HepG2 (cell line): ENCODE measurements at regions not wholly inside any gene's neighbourhood (a gene's known extent, or its start where the extent isn't known, plus 50 kb on each side); places are given as distances from the start of the nearest gene placed in this dataset.

ENCODE experiments used
- ATAC-seq: fragments of 200-7000 bp; cut with Tn5 transposase; 3 replicates; pipeline ENCODE4 v1.9.1; 2020; ENCODE audit warnings: mild to moderate bottlenecking, moderate library complexity
- BruUV-seq: library from RNA; stranded (reverse); fragments of 400-500 nt; replicated peaks from 2 replicates; lab custom pipeline; 2021; lab: Mats Ljungman, UMichigan
- CTCF ChIA-PET: fragments of 300-600 bp; formaldehyde crosslinking; extraction: SDS; loops from one replicate; lab custom pipeline; 2021; ENCODE audit warnings: low total read pairs, inconsistent platforms, low intra/inter-chr PET ratio; lab: Yijun Ruan, JAX
- POLR2A ChIA-PET: fragments of 350-600 bp; sonication (Branson Sonifier 250); formaldehyde crosslinking; loops from one replicate; lab custom pipeline; 2020; ENCODE audit warnings: antibody characterized with exemption, inconsistent platforms; lab: Yijun Ruan, JAX
- DNase-seq: peaks from one replicate; pipeline ENCODE4 v3.0.0-alpha.2; 2015; ENCODE audit warnings: low spot score
- FAIRE-seq: peaks from 3 replicates; lab custom pipeline; 2011; peaks lifted over from hg19 to GRCh38; lab: Jason Lieb, UNC
- H2AFZ ChIP-seq: one replicate; pipeline ENCODE4 v1.6.1; 2011; ENCODE audit warnings: low read length, inconsistent platforms
- H3K27ac ChIP-seq: fragments of 300-600 bp; 3 replicates; pipeline ENCODE4 v1.8.0; 2011; ENCODE audit warnings: mixed run types, mild to moderate bottlenecking, mixed read lengths, low read length, inconsistent platforms; ENCODE audit not compliant: insufficient read depth; ENCODE audit errors: extremely low read length
- H3K27me3 ChIP-seq, 2 experiments: fragments of 200-600 bp in 1 of 2; 2 replicates in 1 of 2; 3 replicates in 1 of 2; pipeline versions ENCODE4 v1.6.0 to v1.8.0; 2011; ENCODE audit warnings: low read length in 2 of 2, mild to moderate bottlenecking in 2 of 2, moderate library complexity in 2 of 2, inconsistent platforms in 1 of 2; ENCODE audit not compliant: insufficient read depth in 2 of 2, control insufficient read depth in 1 of 2
- H3K36me3 ChIP-seq, 2 experiments: fragments of 200-600 bp in 1 of 2; replicated peaks in 1 of 2; 2 replicates in 1 of 2; 3 replicates in 1 of 2; pipeline versions ENCODE4 v1.5.1 to v1.8.0; 2011; ENCODE audit warnings: low read length in 2 of 2, inconsistent platforms in 1 of 2; ENCODE audit not compliant: insufficient read depth in 2 of 2, control insufficient read depth in 1 of 2
- H3K4me1 ChIP-seq: 2 replicates; pipeline ENCODE4 v1.5.1; 2012; ENCODE audit warnings: low read length, inconsistent platforms; ENCODE audit not compliant: insufficient read depth
- H3K4me2 ChIP-seq: 2 replicates; pipeline ENCODE4 v1.6.0; 2011; ENCODE audit warnings: low read depth, low read length, inconsistent platforms
- H3K4me3 ChIP-seq, 3 experiments: fragments of 200-600 bp in 1 of 3; sonication (generic), shearing (Covaris generic) in 1 of 3; replicated peaks in 1 of 3; 2 replicates each; pipeline ENCODE4 v1.5.1; 2011 to 2016; ENCODE audit warnings: low read length in 3 of 3, inconsistent platforms in 2 of 3, low read depth in 2 of 3, mild to moderate bottlenecking in 2 of 3, control low read depth in 1 of 3, mixed read lengths in 1 of 3; ENCODE audit not compliant: insufficient read depth in 1 of 3
- H3K79me2 ChIP-seq: one replicate; pipeline ENCODE4 v1.6.1; 2011; ENCODE audit warnings: low read length, inconsistent platforms; ENCODE audit not compliant: insufficient read depth
- H3K9ac ChIP-seq: 2 replicates; pipeline ENCODE4 v1.6.0; 2011; ENCODE audit warnings: mild to moderate bottlenecking, low read depth, low read length, inconsistent platforms; ENCODE audit not compliant: insufficient read depth
- H3K9me3 ChIP-seq: 2 replicates; pipeline ENCODE4 v1.5.1; 2012; ENCODE audit warnings: mild to moderate bottlenecking, low read length
- H4K20me1 ChIP-seq: 2 replicates; pipeline ENCODE4 v1.6.0; 2011; ENCODE audit warnings: inconsistent platforms, mild to moderate bottlenecking, low read length, moderate library complexity; ENCODE audit not compliant: insufficient read depth
- ARNTL ChIP-seq: sonication (generic); formaldehyde crosslinking; IDR thresholded peaks from 2 replicates; pipeline ENCODE4 v1.4.0; 2020; ENCODE audit warnings: mild to moderate bottlenecking, missing genetic modification reagents
- CSRNP1 ChIP-seq: sonication (generic); formaldehyde crosslinking; IDR thresholded peaks from 2 replicates; pipeline ENCODE4 v1.8.1; 2023; ENCODE audit warnings: mild to moderate bottlenecking, missing genetic modification reagents
- CSRNP2 ChIP-seq: sonication (generic); formaldehyde crosslinking; conservative IDR thresholded peaks from 2 replicates; pipeline ENCODE4 v1.8.0; 2022; ENCODE audit warnings: low read depth, missing genetic modification reagents
- DMAP1 ChIP-seq: IDR thresholded peaks from 2 replicates; pipeline ENCODE4 v1.6.1; 2016
- ELF1 ChIP-seq: sonication (generic); formaldehyde crosslinking; IDR thresholded peaks from 2 replicates; pipeline ENCODE4 v1.4.0; 2020; ENCODE audit warnings: missing genetic modification reagents
- ERF ChIP-seq: IDR thresholded peaks from 2 replicates; pipeline ENCODE4 v1.6.1; 2018; ENCODE audit warnings: missing biosample characterization, missing genetic modification reagents
- HCFC1 ChIP-seq: fragments of 150-350 bp; IDR thresholded peaks from 2 replicates; pipeline ENCODE4 v1.6.1; 2014; ENCODE audit warnings: low read depth, low read length
- HOXD1 ChIP-seq: sonication (generic); formaldehyde crosslinking; IDR thresholded peaks from 2 replicates; pipeline ENCODE4 v1.5.0; 2020; ENCODE audit warnings: missing genetic modification reagents
- KDM4B ChIP-seq: sonication (generic); formaldehyde crosslinking; IDR thresholded peaks from 2 replicates; pipeline ENCODE4 v1.4.0; 2020; ENCODE audit warnings: missing genetic modification reagents
- MAF1 ChIP-seq: sonication (generic); formaldehyde crosslinking; IDR thresholded peaks from 2 replicates; pipeline ENCODE4 v1.5.0; 2020; ENCODE audit warnings: missing genetic modification reagents, borderline replicate concordance
- MYNN ChIP-seq: sonication (generic); formaldehyde crosslinking; IDR thresholded peaks from 2 replicates; pipeline ENCODE4 v1.4.0; 2020; ENCODE audit warnings: mild to moderate bottlenecking, low read depth, missing genetic modification reagents
- PCBP2 ChIP-seq: fragments of 200-400 bp; formaldehyde crosslinking; optimal IDR thresholded peaks from 2 replicates; pipeline ENCODE3; 2018; ENCODE audit warnings: low read length, low read depth; ENCODE audit not compliant: poor library complexity, severe bottlenecking
- SPEN ChIP-seq: sonication (generic); formaldehyde crosslinking; IDR thresholded peaks from 2 replicates; pipeline ENCODE4 v1.5.1; 2020; ENCODE audit warnings: low read depth, mild to moderate bottlenecking, missing genetic modification reagents
- ZHX1 ChIP-seq: sonication (generic); formaldehyde crosslinking; IDR thresholded peaks from 2 replicates; pipeline ENCODE4 v1.8.1; 2022; ENCODE audit warnings: low read depth, mild to moderate bottlenecking, missing genetic modification reagents
- ZNF513 ChIP-seq: sonication (generic); formaldehyde crosslinking; conservative IDR thresholded peaks from 2 replicates; pipeline ENCODE4 v1.5.0; 2020; ENCODE audit warnings: missing genetic modification reagents
- ZNF550 ChIP-seq: sonication (generic); formaldehyde crosslinking; IDR thresholded peaks from 2 replicates; pipeline ENCODE4 v1.4.0; 2020; ENCODE audit warnings: mild to moderate bottlenecking, missing genetic modification reagents, borderline replicate concordance
- ZNF577 ChIP-seq: sonication (generic); formaldehyde crosslinking; IDR thresholded peaks from 2 replicates; pipeline ENCODE4 v1.4.0; 2020; ENCODE audit warnings: mild to moderate bottlenecking, low read depth, missing genetic modification reagents, borderline replicate concordance
- ZNF652 ChIP-seq: IDR thresholded peaks from 2 replicates; pipeline ENCODE4 v1.6.1; 2016; ENCODE audit warnings: low read depth, borderline replicate concordance
- ZNF678 ChIP-seq: sonication (generic); formaldehyde crosslinking; IDR thresholded peaks from 2 replicates; pipeline ENCODE4 v1.4.0; 2020; ENCODE audit warnings: mild to moderate bottlenecking, missing genetic modification reagents
- WGBS: methylation state at CpG from one replicate; pipeline ENCODE4 v1.1.6; 2017; ENCODE audit warnings: low lambda C conversion rate; 5-methylcytosine and 5-hydroxymethylcytosine counted together
- in situ Hi-C: cut with HindIII; loops from 2 replicates; pipeline ENCODE4 v1.10.0; 2017; ENCODE audit warnings: low pct_unique_long_range_greater_than_20kb; ENCODE audit not compliant: extremely low pct_ligation_motif_present
- intact Hi-C: fragments of 100-400 bp; cut with micrococcal nuclease; formaldehyde crosslinking; loops from one replicate; pipeline ENCODE4 v1.10.0; 2022; ENCODE audit not compliant: unreplicated experiment

- no peak for TF ChIP-seq ARNTL
- TF ChIP-seq CSRNP1 (CRISPR knock-in tag), result no peak
- no peak for TF ChIP-seq ZNF513 (CRISPR knock-in tag)
- TF ChIP-seq HOXD1 (CRISPR knock-in tag), result no peak
- no peak for TF ChIP-seq ZNF678
Observed at GRCh38 chr6:85096976-85097375, 332.6 kb upstream of the TBX18 start (continued).

DNA sequence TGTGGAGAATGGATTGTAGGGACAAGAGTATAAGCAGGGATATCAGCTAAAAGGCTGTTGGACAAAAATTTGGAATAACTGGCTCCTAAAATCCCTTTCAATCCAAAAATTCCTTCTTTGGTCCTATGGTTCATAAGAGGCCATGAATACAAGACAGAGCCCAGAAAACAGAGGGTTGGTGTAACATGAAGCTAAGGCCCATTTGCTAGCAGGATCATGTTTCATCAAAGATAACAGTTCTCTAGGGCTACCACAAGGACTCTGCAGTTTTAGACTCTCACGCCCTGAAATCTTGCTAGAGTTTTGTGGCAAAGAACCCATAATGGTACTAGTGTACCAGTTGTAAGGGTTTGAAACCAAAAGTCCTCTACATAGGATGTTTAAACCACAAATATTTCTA, 327.8 kb upstream of the TBX18 start:
- DNase-seq, result no peak
- H3K36me3 ChIP-seq, result no peaks in the 10 kb centered on the region
- intact Hi-C loops, result no loop called here
- H3K4me1 ChIP-seq, result no peaks in the 10 kb centered on the region
- H4K20me1 ChIP-seq, result no peaks in the 10 kb centered on the region
- no peaks in the 10 kb centered on the region for H3K79me2 ChIP-seq
- H3K27ac ChIP-seq, result no peak overlapping the region
- BruUV-seq, result no TSS peak
- H3K9me3 ChIP-seq, result no peaks in the 10 kb centered on the region
- CTCF ChIA-PET, result no interaction called here
- no peak overlapping the region for H2AFZ ChIP-seq
- H3K27me3 ChIP-seq, result no peaks in the 10 kb centered on the region
- FAIRE-seq, result no peak
- in situ Hi-C loops, result no loop called here
- POLR2A ChIA-PET, result no interaction called here
- 0% methylated on average over 1 of the region's 1 CpG for WGBS
- no peak overlapping the region for H3K4me2 ChIP-seq
- H3K9ac ChIP-seq, result no peak overlapping the region
- ATAC-seq, result no peak
- H3K4me3 ChIP-seq, result no peak overlapping the region
- TF ChIP-seq HCFC1 (no peak), ZNF550 (CRISPR knock-in tag) (no peak), ZNF652 (CRISPR knock-in tag) (no peak), KDM4B (CRISPR knock-in tag) (no peak), CSRNP2 (CRISPR knock-in tag) (no peak), ZHX1 (no peak), SPEN (no peak), PCBP2 (no peak), MAF1 (CRISPR knock-in tag) (no peak), MYNN (no peak), ZNF577 (no peak), DMAP1 (CRISPR knock-in tag) (no peak), ERF (no peak), ELF1 (CRISPR knock-in tag) (no peak)
